Activated CD4-positive, alpha-beta T cell treated with anti-CD3 and anti-CD28 coated beads, Interleukin-2, amount 50 U/mL, for 48 hours (primary cell): ENCODE measurements at regions not wholly inside any gene's neighbourhood (a gene's known extent, or its start where the extent isn't known, plus 50 kb on each side); places are given as distances from the start of the nearest gene placed in this dataset.
"Not testable (repeated sequence)": the region's sequence is repeated elsewhere in the genome, so short reads cannot be mapped to it uniquely, and the experiment has no call there.

Experiments
- DNase-seq, 2 experiments: peaks; one replicate each; pipeline ENCODE4 v3.0.0-alpha.2; 2020

- no peak for DNase-seq
Measured at GRCh38 chr6:164099269-164099865, 684.8 kb downstream of the QKI start.

DNA sequence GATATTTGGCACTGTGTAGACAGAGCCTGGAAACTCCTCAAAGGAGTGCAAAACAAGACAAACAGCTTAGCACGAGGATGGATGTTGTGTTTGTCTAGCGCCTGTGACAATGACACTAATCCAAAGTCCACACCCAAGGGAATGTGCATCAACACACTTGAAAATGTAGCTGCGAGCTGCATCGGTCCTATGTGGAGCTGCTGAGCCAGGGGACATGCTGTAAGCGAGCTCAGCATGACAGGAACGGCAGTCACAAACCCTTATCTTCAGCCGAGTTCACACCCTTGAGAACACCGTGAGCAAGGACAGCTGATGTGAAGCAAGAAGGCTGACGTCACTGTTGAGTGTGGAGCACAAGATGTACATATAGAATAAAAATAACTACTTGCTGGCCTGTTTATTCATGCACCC lies 684.3 kb downstream of the QKI start:
- no peak for DNase-seq

DNA sequence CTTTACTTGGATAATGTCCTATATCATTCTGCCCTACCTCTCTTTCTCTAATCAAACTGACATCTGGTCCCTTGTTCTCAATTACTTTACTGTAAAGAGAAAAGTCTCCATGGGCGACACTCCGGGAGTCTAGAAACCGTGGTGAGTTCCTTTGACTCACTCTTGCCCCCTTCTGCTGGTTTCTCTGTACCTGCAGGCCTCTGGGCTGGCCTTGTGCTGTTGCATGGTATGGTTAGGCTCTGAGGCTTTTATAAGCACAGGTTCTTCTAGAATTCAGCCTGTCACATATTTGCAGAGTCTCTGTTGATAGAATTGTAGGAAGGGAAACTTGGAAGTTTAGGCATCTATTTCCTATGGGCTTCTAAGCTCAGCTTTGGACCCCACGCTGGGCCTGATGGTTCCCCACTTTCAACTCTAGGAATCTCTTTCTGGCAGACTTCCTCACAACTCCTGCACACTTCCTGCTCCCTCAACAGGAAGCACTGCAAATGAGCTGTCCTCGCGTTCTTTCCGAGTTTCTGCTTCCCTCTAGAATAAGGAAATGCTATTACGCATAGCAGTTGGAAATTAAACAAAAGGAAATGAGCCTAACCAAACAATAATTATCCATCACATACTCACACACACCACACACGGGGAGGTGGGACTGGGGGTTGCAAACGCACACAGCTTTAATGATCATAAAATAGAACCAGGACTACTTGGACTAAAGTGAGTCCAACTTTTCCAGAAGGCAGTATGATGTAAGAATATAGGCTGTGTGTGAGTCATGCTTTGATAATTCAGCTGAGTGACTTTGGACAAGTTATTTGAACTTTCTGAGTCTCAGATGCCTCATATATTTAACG lies 683.3 kb downstream of the QKI start:
- no peak for DNase-seq

- DNase-seq, result no peak
Measured at GRCh38 chr6:164097056-164097455, 682.5 kb downstream of the QKI start.

DNA sequence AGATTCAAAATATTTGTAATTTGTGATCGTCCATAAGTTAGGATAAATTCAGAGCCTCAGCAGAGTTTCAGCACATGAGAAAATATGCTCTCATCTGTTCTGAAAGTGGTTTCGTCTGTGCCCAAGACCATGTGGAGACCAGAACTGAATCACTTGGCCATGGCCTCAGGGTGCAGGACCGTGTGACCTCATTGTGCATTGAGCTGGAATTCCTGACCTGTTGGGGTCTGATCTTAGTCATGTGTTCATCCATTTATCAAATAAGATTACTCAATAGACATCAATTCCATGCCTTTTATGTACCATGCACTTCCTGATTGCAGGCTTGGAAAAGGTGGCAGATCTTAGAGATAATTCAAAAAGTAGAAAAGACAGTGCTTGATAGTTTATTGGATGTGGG lies 680.5 kb downstream of the QKI start:
- DNase-seq, result no peak

GRCh38 chr6:164087870-164088269 lies 673.4 kb downstream of the QKI start:
- no peak for DNase-seq

GRCh38 chr6:164087211-164087610 lies 672.7 kb downstream of the QKI start:
- DNase-seq, result no peak

DNA sequence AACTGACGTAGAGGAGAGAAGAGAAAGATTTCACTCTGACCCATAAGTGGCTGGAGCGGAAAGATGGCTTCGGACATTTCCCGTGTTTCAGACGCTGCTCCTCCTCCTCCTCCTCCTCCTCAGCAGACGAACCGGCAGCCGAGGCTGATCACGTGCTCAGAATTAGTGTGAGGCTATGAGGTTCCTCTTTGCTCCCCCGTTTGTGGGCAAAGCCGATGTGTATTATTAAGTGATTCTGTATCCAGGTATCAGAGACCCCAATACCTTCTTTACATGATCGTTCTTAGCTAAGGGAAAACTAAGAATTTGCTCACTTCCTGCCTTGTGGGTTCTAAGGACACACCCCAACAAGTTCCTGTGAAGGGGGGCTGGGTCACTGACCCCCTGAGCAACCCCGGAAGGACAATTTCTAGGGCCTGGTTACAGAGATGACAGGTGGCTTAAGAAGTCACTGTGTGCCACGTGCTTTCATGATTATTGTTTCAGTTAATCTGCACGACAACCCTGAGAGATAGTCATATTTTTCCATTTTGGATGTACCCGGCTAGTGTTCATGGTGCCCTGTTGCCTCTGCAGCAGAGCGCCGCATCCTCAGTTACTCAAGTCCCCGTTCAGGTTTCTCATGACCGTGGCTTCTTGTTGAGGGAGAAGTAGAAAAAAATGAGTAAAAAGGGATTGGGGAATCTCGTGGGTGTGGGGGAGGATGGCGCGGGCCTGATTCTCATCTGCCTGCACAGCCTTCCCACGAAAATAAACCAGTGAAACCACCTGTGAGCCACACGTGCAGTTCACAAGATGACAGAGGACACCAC lies 671.8 kb downstream of the QKI start:
- no peak for DNase-seq

GRCh38 chr6:164085091-164086075 lies 670.9 kb downstream of the QKI start:
- no peak for DNase-seq

DNA sequence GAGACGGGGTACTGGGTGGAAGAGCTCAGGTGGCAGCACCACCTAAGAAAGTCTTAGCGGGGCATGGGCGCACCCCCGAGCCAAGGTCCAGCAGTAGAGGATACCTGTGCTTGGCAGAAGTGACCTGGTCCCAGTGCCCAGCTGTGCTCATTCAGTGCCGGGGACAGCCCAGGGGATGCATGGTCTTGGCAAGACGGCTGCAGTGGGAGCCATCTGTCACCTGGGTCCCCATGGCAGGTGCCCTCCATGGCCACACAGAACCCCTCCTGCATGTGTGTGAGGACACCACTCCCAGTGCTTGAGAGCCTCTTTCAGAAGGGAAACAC lies 664.7 kb downstream of the QKI start:
- no peak for DNase-seq

GRCh38 chr6:164078532-164079274 lies 664.2 kb downstream of the QKI start:
- no peak for DNase-seq

- not testable (repeated sequence) for DNase-seq
Measured at GRCh38 chr6:164076818-164077532, 662.5 kb downstream of the QKI start.

DNA sequence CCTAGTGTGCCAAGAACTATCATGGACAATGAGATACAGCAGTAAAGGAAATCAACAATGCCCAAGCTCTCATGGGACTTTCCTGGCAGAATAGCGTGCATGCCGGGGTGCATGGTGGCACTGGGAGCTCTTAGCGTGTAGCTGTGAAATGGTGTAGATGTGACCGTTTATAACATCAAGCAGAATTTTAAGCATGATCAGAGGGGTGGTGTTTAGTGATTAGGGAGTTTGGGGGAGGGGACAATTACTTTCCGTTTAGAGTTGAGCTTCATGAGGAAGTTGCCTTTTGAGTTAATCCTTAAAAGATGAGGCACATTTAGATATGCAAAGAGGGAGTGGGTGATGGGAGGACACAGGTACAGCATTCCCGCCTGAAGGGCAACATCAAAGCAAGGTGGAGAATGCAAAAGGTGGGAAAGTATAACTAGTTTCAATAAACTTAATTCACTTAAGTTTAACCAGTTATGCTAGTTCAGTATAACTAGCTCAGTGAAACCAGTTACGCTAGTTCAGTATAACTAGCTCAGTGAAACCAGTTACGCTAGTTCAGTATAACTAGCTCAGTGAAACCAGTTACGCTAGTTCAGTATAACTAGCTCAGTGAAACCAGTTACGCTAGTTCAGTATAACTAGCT lies 661.6 kb downstream of the QKI start:
- DNase-seq, result no peak

DNA sequence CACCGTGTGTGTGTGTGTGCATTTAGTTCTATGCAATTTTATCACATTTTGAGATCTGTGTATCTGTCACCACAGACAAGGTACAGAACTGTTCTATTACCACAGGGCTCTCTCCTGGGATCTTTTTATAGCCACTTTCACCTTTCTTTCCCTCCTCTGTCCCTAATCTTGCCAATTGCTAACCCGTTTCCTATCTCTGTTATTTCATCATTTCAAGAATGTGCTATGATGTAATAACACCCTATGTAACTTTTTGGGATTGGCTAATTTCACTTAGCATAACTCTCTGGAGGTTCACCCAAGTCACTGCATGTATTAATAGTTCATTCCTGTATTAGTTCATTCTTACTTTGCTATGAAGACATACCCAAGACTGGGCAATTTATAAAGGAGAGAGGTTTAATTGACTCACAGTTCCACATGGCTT lies 657.7 kb downstream of the QKI start:
- no peak for DNase-seq

- DNase-seq, result no peak
Measured at GRCh38 chr6:164069350-164069990, 655.0 kb downstream of the QKI start.

DNA sequence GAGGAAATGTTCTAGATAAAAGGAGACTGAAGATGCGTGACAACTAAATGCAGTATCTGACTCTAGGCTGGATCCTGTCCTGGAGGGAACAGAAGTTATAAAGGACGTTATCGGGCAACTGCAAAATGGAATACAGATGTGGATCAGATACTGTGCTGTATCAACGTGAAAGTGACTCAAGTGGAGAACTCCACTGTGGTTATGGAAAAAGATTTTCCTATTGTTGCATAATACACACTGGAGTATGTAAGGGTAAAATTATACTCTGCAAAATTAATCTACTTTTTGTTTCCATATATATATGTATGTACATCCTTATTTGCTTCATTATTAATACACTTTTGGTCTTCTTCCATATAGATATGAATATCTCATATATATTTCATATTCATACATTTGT lies 654.0 kb downstream of the QKI start:
- no peak for DNase-seq

DNA sequence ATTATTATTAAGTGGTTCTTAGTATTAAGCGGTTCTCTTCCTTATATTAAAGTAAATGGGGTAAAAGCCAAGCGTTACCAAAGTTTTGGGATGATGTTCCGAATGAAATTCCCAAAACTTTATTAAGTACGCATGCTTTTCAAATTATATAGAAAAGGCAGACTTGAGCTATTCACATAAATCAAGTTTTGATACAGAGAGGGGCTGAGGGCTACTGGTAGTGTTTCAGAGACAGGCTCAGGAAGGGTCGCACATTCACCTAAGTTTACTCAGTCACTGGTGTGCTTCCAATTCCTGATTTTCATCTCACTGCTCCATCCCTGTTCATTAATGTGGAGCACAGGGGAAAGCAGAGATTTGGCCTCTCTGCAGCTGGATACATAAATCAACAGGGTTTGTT lies 652.2 kb downstream of the QKI start:
- DNase-seq, result no peak

GRCh38 chr6:164066335-164066734 lies 651.8 kb downstream of the QKI start:
- no peak for DNase-seq

- no peak for DNase-seq
Measured at GRCh38 chr6:164063346-164063745, 648.8 kb downstream of the QKI start.

GRCh38 chr6:164062872-164063271 lies 648.4 kb downstream of the QKI start:
- no peak for DNase-seq
